ENCODE measurements at regions not wholly inside any gene's neighbourhood (a gene's known extent, or its start where the extent isn't known, plus 50 kb on each side); places are given as distances from the start of the nearest gene placed in this dataset.

GRCh38 chr2:100767810-100768806, 51.8 kb upstream of the NPAS2 start:
- Histone ChIP-seq H3K4me1 (ENCODE audit: low read length) (no peaks in the 10 kb centered on the region), H3K9me2 (replicated peaks; ENCODE audit: insufficient read depth, low read length) (no peaks in the 10 kb centered on the region), H3K36me3 (ENCODE audit: insufficient read depth, low read length) (no peaks in the 10 kb centered on the region), H3K9me3 (ENCODE audit: low read length) (no peaks in the 10 kb centered on the region), H3K27ac (ENCODE audit: low read length) (no peak overlapping the region), H3K4me2 (ENCODE audit: low read depth, low read length, poor library complexity, severe bottlenecking) (no peak overlapping the region), H3K9ac (ENCODE audit: low read length) (no peak overlapping the region), H2AFZ (ENCODE audit: low read length) (no peak overlapping the region), H3K79me2 (ENCODE audit: low read length) (no peaks in the 10 kb centered on the region), H3K4me3 (ENCODE audit: low read length) (no peak overlapping the region), H4K20me1 (ENCODE audit: insufficient read depth, low read depth, low read length) (no peaks in the 10 kb centered on the region), H3K27me3 (ENCODE audit: low read length) (no peaks in the 10 kb centered on the region)
- DNase-seq, result no peak
